ENCODE measurements at regions not wholly inside any gene's neighbourhood (a gene's known extent, or its start where the extent isn't known, plus 50 kb on each side); places are given as distances from the start of the nearest gene placed in this dataset.

- TF ChIP-seq CTCF (IDR thresholded peaks at IDR 0.05; ENCODE audit: insufficient read depth, low read length, poor library complexity, severe bottlenecking), result no peak
- no peak for TF ChIP-seq EZH2phosphoT487 (conservative IDR thresholded peaks at IDR 0.05; ENCODE audit: low read length)
Observed at GRCh38 chr16:31641279-31641678, 113.6 kb downstream of the AHSP start.

Measured in SU-DHL-6 (cell line).